ENCODE measurements at regions not wholly inside any gene's neighbourhood (a gene's known extent, or its start where the extent isn't known, plus 50 kb on each side); places are given as distances from the start of the nearest gene placed in this dataset.

DNA sequence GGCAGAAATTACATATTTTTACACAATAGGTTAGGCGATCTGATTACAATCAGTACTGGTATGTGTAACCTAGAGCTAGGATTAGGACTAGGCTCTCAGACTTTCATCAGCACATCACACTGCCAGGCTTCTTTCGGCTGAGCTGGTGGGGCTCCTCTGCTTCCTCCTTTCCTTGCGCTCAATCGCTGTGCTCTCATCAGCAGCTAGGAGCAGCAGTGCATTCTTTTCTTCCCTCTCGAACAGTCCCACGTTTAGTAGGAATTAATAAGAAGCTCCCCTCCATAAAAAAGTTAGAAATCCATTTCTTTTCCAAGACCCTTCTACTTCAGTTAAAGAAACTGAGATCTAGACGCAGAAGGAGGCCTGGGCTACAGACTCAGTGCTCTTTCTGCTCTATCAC lies 350.4 kb downstream of the SPRY1 start:
- TF ChIP-seq, protein P1, sequence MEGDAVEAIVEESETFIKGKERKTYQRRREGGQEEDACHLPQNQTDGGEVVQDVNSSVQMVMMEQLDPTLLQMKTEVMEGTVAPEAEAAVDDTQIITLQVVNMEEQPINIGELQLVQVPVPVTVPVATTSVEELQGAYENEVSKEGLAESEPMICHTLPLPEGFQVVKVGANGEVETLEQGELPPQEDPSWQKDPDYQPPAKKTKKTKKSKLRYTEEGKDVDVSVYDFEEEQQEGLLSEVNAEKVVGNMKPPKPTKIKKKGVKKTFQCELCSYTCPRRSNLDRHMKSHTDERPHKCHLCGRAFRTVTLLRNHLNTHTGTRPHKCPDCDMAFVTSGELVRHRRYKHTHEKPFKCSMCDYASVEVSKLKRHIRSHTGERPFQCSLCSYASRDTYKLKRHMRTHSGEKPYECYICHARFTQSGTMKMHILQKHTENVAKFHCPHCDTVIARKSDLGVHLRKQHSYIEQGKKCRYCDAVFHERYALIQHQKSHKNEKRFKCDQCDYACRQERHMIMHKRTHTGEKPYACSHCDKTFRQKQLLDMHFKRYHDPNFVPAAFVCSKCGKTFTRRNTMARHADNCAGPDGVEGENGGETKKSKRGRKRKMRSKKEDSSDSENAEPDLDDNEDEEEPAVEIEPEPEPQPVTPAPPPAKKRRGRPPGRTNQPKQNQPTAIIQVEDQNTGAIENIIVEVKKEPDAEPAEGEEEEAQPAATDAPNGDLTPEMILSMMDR (IDR thresholded peaks at IDR 0.05; ENCODE audit: poor library complexity, severe bottlenecking) = no peak
- TF ChIP-seq EP300 (conservative IDR thresholded peaks at IDR 0.05; ENCODE audit: poor library complexity, severe bottlenecking) (no peak), EZH2 (IDR thresholded peaks at IDR 0.05; ENCODE audit: borderline replicate concordance, insufficient read depth, low read length, poor library complexity, severe bottlenecking) (no peak), MXI1 (conservative IDR thresholded peaks at IDR 0.05; ENCODE audit: poor library complexity, severe bottlenecking) (no peak), RAD21 (conservative IDR thresholded peaks at IDR 0.05) (no peak), POLR2AphosphoS5 (IDR thresholded peaks at IDR 0.05) (no peak)

Data from neural cell (in vitro differentiated cells).